ENCODE measurements at regions not wholly inside any gene's neighbourhood (a gene's known extent, or its start where the extent isn't known, plus 50 kb on each side); places are given as distances from the start of the nearest gene placed in this dataset.
"Not testable (repeated sequence)": the region's sequence is repeated elsewhere in the genome, so short reads cannot be mapped to it uniquely, and the experiment has no call there.

DNA sequence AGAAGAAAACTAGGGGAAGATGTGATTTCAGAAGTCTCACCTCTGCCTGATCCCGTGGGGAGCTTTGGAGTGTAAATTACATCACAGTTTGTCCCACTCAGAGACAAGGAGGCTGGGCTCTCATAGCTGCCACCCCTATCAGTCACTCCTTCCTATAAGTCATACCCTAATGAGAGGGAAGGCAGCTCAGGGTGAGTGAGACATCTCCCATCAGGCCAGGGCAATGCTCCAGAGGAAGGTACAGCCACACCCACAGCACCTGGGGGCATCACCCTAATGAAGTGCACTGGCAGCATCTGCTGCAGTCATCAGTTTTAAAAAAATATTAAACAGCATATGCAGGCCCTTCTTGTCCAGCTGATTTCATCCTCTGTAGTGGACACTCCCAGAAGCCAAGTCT lies 223.1 kb upstream of the NBPF12 start:
- not testable (repeated sequence) for H3K4me3 ChIP-seq (ENCODE audit: low read length)

DNA sequence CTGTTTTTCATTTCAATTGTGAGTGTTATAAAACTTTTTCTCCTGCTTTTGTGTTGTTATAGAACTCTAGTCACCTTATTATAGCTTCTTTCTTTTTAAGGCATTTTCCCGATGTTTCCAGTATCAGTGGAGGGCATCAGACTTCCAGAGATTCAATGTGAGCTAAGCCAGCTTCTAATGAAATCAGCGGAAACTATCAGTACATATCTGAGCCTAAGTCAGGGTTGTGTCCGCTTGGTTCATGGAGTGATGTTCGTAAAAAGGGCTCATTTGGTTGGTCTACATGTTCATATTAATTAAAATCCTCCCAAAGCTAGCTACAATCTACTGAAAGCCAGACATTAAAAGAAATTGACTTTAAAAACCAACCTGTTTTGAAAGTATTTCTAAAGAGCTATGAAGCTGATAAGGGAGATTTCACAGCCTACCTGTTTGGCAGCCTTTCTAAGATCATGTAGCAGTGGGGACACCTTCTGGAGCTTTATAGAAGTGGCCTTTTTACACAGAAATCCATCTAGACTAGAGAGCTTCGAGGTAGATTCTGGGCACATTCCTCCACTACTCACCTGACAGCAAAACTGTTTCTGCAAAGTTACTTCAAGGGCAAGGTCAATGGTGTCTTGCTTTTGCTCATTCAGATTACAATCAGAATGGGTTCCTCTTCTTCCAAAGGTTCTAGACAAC lies 227.1 kb upstream of the NBPF12 start:
- H3K4me3 ChIP-seq (ENCODE audit: low read length): not testable (repeated sequence)

DNA sequence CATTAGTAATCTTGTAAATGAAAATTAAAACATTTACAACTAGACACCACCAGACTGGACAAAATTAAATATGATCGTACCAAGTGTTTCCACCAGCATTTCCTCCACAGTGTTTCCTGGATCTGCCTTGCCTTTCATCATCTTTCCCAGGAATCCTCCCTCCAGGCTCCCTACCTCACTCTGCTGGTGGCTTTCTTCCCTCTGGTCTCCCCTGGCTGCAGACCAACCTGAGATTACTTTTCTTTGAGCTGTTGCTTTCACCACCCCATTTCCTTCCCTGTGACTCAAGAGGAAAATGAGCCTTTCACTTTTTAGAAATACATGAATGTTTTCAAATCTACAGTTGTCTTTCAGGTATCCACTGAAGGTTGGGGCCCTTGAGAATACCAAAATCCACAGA lies 228.8 kb upstream of the NBPF12 start:
- not testable (repeated sequence) for H3K4me3 ChIP-seq (ENCODE audit: low read length)

DNA sequence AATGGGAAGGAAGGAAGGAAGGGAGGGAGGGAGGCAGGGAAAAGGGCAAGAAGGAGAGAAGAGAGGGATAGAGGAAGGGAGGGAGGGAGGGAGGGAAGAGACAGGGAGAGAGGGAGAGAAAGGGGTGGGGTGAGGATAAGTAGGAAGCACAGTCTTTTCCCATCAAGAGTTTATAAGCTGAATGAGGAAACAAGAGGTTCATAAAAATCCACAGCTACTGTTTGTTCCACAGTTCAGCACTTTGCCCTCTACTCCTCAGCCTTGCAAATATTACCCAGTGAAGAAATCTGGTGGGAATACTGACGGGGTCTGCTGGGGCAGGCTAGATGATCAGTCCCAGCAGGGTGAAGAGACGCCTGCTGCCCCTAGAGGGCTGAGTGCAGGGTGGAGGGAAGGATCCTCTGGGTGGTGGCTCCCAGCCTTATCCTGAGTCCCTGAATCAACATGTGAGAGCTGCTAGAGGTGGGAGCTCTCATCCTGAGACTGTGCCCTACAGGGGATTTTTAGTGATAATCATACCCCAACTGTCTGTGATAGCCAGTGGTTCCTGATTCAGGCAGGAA lies 233.9 kb upstream of the NBPF12 start:
- H3K4me3 ChIP-seq (ENCODE audit: low read length): not testable (repeated sequence)

DNA sequence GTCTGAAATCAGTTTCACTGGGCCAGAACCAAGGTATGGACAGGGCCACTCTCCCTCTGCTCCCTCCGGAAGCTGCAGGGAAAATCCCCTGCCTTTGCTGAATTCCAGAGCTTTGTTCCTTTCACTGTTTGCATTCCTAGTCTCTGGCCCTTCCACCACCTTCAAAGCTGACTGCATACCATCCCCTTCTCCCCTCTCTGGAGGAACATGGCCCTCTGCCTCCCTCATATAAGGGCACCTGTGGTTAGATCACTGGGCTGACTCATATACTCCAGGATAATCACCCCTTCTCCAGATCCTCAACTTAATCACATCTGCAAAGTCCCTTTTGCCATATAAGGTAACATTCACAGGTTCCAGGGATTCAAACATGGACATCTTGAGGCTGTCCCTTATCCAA lies 236.8 kb upstream of the NBPF12 start:
- not testable (repeated sequence) for H3K4me3 ChIP-seq (ENCODE audit: low read length)

DNA sequence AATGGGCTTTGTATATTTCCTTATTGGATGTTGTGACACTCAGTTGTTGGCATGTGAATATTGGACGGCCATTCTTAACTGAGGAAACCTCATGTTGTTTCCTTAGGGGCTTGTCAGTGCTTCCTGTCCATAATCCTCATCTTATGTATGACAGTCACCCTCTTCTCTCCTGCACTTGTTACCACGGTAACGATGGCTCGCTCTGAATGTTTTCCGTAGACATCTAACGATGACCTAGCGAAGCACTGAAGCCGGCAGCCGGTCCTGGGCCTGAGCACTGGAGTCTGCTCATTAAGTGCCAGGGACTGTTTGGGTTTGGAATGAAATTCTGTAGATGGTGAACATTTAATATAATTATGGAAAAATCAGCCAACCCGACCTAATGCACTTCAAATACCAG lies 242.7 kb upstream of the NBPF12 start:
- H3K4me3 ChIP-seq (ENCODE audit: low read length): not testable (repeated sequence)

DNA sequence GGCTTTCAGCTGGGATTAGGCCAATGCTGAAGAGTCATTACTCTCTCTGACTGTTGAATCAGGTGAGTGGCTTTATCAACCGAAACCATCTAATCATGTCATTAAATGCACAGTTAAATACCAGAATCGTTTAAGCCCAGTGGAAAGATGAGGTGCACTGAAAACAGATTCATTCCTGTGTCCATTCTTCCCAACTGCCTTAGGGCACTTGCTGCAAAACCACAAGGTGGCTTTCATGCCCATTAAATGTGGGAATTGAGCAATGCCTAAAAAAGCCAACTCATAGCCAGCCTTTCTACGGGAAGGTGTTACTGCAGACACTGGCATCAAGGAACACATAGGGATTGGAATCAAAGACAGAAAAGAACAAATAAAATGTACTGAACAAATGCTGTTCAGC lies 246.3 kb upstream of the NBPF12 start:
- not testable (repeated sequence) for H3K4me3 ChIP-seq (ENCODE audit: low read length)

DNA sequence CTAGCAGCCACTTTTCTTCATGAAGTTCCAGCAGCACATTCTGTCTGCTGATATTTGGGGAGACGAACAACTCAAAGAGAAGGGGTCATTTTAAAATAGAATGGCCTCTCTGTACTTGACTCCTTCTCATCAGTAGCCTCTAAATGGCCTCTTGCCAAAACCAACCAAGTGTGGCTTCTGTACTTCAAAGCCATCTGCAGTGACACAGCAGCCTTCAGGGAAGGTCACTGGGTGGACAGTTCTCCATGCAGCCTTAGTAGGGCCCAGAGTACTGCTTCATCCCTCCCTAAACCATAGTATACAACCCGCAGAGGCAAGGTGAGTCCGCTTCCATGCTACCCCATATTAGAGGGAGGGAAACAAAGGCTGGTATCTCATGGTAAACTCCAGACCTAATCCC lies 249.2 kb upstream of the NBPF12 start:
- not testable (repeated sequence) for H3K4me3 ChIP-seq (ENCODE audit: low read length)

DNA sequence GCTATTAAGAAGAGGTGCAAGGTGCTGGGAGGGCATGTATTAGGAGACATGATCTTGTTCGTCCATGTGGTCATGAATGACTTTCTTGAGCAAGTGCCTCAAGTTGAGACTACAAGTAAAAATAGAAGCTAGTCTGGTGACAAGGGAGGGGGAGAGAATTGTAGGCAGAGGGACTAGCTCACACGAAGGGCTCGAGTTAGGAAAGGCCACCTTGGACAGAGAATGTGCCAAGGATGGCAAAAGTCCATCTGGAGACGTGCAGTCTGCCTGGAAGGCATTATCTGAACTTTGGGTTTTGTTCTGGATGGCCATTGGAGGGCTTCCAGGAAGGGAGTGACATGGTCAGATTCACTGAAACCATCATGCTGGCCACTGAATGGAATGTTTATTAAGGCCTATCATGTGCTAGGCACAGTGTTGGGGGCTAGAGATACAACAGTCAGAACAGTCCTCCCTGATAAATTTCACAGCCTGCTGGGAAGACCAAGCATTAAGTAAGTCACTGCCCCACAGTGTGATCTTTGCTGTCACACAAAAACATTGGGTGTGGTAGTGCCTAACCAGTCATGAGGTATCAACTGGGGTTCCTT lies 251.3 kb upstream of the NBPF12 start:
- not testable (repeated sequence) for H3K4me3 ChIP-seq (ENCODE audit: low read length)

DNA sequence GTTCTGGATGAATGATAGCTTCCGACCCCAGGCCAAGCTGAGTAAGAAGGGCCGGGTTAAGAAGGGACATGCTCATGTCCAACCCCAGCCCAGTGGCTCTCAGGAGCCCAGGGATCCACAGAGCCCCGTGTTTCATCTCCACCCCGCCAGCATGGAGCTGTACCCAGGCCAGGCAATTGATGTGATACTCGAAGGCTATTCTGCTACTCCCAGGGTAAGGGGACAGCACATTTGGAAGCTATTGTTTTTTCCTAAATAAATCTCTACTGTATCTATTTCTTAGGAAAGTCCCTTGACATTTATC lies 255.0 kb upstream of the NBPF12 start:
- H3K4me3 ChIP-seq (ENCODE audit: low read length): not testable (repeated sequence)

DNA sequence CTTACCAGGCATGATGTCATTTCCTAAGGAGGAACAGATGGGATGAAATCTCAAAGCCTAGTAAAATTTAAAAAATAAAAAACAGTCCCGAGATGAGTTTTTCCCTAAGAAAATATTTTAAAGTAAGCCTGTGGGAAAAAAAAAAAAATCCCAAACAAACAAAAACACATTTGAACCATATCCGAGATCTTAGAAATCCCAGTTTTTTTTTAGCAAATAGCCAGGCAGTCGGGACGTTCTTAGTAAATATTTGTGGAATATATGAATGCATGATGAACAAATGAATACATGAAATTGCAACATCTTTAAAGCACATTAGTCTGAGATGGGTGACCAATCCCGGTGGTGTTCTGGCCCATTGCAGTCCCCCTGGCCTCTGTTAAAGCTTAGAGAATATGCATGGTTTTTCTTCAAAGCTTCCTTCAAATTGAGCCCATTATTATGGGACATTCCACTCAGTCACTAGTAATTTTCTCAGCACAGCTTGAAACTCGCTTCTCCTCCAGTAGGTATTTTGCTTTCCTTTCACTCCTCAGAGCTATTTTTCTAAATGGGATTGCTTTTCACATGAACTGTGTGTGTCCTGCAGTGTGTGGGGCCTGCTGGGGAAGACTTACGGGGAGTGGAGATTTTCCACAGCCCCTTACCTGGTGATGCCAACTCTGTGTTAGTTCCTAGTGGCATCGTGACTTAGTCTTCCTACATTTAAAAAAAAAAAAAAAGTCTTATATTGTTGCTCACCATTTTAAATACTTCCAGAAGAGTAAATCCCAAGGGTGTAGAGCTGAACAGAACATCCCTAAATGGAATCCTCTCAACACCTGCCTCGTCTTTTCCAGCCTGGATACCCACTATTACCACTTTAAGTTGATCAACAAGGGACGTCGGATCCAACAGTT lies 255.6 kb upstream of the NBPF12 start:
- not testable (repeated sequence) for H3K4me3 ChIP-seq (ENCODE audit: low read length)

DNA sequence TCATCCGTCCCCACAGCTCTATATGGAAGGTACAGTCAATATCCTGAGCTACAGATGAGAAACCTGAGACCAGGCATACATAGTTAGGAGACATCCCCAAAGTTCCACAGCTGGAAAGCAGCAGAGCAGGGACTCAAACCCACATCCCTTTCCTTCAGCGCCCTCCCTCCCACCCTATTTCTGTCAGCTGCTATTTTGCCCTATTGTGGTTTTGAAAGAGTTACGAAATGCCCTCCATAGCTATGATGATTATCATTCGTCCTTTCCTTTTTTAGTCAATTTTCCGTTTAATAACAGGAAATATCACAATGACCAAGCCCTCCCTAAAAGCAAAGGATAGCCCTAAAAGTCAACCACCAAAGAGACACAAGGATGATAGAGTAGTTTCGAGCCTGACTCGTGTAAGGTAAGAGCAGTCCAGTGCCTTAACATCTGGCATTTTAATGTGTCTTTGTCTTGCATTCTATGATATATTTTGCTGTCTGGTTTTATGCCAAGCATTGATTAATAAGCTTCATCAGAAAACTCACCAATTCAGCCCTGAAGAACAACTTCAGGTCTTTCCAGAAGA lies 264.3 kb upstream of the NBPF12 start:
- not testable (repeated sequence) for H3K4me3 ChIP-seq (ENCODE audit: low read length)

DNA sequence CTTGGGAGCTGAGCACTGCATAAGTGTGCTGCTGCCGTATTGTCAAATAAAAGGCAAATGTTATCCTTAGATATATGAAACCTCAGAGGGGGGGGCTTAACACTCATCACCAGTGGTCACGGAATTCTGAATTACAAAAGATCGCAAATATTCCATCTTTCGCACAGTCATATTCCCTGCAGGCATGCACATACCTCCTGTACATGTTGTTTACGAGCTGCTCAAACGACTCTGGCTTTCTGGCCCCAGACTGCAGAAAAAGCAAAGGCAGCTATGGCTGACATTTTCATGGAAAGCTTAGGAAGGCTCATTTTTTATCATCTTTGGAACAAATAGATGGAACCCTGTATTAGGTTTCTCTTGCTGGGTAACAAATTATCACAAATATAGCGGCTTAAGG lies 265.5 kb upstream of the NBPF12 start:
- not testable (repeated sequence) for H3K4me3 ChIP-seq (ENCODE audit: low read length)

DNA sequence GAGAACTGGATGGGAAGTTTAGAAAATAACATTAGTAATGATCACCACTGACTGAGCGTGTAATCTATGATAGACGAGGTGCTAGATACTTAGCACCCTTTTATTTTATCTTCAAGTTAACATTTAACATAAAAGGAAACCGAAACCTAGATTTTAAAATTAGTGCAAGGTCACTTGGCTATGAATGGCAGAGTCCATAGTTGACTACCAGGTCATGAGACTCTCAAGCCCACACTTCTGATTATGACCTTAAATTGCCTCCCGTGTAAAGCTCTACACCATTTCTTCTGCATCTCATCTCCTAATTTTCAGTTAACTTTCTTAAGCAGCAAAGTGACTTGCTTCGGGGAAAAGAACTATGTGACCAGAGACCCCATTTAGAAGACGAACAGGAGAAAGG lies 266.5 kb upstream of the NBPF12 start:
- not testable (repeated sequence) for H3K4me3 ChIP-seq (ENCODE audit: low read length)

DNA sequence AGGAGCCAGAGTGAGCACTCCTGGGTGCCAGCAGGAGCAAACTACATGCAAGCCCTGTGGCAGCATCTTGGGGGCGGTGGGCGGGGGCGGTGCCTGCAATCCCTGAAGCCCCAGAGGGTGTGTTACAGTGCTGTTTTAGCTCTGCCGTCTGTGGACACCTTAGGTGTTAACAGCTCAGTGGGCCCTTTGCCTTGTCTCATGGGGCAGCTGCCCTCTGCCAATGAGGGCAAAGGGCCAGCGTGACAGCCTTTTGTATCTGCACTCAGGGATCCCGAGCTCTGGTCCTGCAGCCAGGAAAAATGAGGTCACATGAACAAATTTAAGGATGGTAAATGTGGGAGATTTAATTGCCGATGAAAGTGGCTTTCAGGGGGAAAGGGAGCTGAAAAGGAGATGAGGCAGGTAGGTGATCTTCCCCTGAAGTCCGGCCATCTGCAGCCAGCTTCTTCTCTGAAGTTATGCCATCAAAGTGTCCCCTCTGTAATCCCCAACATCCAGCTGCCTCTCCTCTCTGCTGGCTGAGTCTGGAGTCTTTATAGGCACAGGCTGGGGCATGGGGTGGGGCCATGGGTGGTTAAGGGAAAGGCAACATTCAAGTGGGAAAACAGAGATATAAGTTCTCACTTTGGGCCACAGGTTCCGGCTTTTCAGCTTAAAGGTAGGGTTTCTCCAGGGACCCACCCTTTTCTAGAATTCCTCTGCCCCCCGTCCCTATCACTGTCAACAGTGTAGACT lies 267.1 kb upstream of the NBPF12 start:
- H3K4me3 ChIP-seq (ENCODE audit: low read length): not testable (repeated sequence)

DNA sequence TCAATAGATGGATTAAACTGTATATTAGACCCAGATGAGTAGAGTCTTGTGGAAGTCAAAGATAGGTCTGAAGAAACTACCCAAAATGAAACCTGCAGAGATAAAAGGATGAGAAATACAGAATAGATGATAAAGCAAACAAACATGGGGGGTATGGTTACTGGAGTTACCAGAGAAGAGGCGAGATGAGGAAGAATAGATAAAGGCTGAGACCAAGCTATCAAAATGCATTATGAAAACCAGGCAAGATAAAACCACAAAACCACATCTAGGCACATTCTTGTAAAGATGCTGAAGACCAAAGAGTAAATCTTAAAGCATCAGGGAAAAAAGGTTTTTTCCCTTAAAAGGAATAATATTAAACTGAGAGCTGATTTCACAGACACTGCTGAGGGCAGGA lies 271.8 kb upstream of the NBPF12 start:
- H3K4me3 ChIP-seq (ENCODE audit: low read length): not testable (repeated sequence)

DNA sequence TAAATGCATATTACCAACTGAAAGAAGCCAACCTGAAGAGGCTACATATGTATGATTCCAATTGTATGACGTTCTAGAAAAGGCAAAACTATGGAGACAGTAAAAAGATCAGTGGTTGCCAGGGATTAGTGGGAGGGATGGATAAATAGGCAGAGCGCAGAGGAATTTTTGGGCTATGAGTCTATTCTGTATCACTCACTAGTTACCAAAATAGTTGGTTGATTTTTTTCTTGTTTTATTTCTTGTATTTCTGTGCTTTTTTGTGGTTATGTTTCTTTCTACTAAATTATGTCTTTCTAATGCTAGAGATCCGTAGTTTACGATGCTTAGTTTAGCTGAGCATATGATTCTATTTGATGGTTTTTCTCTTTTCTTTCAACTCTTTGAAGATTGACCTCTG lies 277.9 kb upstream of the NBPF12 start:
- not testable (repeated sequence) for H3K4me3 ChIP-seq (ENCODE audit: low read length)

DNA sequence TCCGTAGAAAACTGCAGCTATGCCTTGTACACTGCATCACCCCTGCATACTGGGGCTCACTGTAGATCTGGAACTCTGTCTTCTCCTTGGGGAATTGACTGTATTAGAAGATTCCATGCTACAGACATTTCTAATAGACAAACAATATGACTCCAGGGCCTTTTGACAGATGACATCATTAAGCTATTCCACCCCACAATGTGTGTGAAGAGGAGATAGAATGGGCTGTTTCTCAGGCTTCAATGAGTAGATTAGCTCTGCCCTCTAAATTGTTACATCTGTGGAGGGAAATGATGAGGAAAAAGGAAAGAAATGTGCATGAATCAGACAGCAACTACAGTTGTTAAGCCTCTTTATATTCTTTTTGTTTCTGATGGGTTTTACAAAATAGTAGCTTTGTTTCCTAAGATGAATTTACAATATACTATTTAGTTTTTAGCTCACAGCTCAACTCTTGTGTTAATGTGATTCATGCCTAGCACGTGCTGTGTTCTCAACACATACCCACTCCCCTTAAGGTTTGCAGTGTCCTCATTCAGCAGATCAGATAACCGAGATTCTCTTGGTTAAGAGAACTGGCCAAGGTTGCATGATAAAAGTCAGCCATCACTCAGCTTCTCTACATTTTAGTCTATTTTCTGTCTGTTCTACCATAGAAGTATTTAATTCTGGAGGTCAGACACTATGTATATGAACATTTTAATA lies 281.6 kb upstream of the NBPF12 start:
- not testable (repeated sequence) for H3K4me3 ChIP-seq (ENCODE audit: low read length)

DNA sequence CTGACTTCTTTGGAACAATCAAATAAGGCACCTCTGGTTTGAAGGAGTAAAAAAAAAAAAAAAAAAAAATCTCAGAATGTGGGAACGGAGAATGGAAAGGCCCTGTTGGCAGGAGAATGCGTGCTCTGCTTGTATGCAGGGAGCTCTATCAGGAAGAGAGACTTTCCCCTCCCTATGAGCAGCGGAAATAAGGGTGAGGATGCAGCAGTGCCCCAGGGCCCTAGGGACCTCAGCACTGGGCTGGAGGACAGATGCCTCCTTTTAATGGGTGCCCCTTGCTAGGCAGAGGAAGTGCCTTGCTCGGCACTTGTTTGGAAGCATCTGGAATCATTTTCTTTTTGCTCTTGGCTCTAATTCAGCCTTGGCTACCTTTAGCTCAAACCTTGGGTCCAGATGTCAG lies 283.4 kb upstream of the NBPF12 start:
- H3K4me3 ChIP-seq (ENCODE audit: low read length): not testable (repeated sequence)

DNA sequence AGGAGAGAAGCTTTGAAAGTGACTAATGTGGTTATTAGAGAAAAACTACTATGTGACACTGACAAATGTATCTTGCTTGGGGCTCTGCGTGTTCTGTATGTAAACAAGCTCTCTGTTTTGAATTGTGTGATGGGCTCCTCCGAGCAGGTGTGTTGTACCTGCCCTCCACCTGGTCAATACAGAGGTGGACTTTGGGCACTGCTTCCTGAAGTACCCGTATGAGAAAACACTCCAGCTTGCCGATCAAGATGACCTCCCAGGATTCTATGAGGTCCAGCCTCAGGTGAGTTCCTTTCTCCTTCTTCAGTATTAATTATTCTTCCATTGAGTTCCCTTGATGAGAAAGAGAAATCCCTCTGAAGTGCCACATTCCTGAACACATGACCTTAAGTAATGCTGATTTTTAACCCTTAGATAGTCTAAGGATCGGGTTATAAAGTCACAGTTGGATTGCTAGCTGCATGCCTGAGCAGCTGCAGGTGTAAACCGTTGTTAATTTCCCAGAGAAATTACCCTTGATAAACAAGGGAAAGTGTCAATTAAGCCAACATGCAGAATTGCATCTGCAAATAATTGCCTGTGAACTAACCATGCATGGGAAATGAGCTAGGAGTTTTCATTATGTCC lies 292.0 kb upstream of the NBPF12 start:
- H3K4me3 ChIP-seq (ENCODE audit: low read length): not testable (repeated sequence)

Measured in GM08714 (cell line).